ENCODE measurements at regions not wholly inside any gene's neighbourhood (a gene's known extent, or its start where the extent isn't known, plus 50 kb on each side); places are given as distances from the start of the nearest gene placed in this dataset.

DNA sequence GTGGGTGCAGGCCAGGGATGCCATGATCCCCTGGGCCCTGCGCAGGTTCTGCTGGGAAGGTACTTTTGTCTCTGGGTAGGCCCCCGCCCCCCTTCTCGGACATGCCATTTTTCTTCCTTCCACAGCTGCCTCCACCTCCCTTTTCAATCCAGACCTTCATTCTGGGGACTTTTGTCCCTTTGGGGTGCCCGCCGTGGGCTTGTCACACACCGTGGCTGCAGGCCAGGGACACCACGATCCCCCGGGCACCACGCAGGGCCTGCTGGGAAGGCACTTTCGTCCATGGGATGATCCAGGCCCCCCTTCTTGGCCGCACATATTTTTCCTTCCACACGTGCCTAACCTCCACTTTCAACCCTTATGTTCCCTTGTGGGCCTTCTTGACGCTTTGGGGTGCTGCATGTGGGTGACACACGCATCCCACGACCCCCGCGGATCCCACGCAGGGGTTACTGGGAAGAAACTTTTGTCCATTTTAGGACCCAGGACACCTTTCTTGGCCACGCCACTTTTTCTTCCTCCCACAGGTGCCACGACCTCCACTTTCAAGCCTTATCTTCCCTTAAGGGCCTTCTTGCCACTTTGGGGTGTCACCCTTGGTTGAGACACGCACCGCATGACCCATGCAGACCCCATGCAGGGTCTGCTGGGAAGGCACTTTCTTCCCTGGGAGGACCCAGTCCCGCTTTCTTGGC, 272.5 kb downstream of the ALG10 start:
- H2AFZ ChIP-seq (ENCODE audit: low read length): no peak overlapping the region
- H3K4me2 ChIP-seq (ENCODE audit: low read depth, low read length, poor library complexity, severe bottlenecking): no peak overlapping the region
- H3K36me3 ChIP-seq (ENCODE audit: insufficient read depth, low read length): no peaks in the 10 kb centered on the region
- no peaks in the 10 kb centered on the region for H4K20me1 ChIP-seq (ENCODE audit: insufficient read depth, low read length, poor library complexity, severe bottlenecking)
- no peaks in the 10 kb centered on the region for H3K4me1 ChIP-seq (ENCODE audit: insufficient read depth, low read length, poor library complexity, severe bottlenecking)
- H3K79me2 ChIP-seq (ENCODE audit: insufficient read depth, low read length): no peaks in the 10 kb centered on the region
- H3K4me3 ChIP-seq (ENCODE audit: low read length, poor library complexity, severe bottlenecking): no peak overlapping the region
- no peak overlapping the region for H3K9ac ChIP-seq (ENCODE audit: low read depth, low read length, poor library complexity, severe bottlenecking)
- TF ChIP-seq EZH2phosphoT487 (IDR thresholded peaks at IDR 0.05; ENCODE audit: borderline replicate concordance): no peak
- TF ChIP-seq CTCF (conservative IDR thresholded peaks at IDR 0.05; ENCODE audit: low read length): no peak
- H3F3A ChIP-seq (ENCODE audit: low read depth): no peaks in the 10 kb centered on the region
- H3K9me3 ChIP-seq (ENCODE audit: insufficient read depth, low read depth, low read length): peaks cover 17% of the 10 kb centered on the region; the same call in 1 of the 2 replicates
- no peaks in the 10 kb centered on the region for H3K27me3 ChIP-seq (ENCODE audit: insufficient read depth, low read length, poor library complexity, severe bottlenecking)
- no peaks in the 10 kb centered on the region for H3K9me2 ChIP-seq (replicated peaks; ENCODE audit: low read depth, low read length)

GRCh38 chr12:34295366-34296142, 273.3 kb downstream of the ALG10 start:
- Histone ChIP-seq H3F3A (ENCODE audit: low read depth) (no peaks in the 10 kb centered on the region), H3K9ac (ENCODE audit: low read depth, low read length, poor library complexity, severe bottlenecking) (no peak overlapping the region), H3K27me3 (ENCODE audit: insufficient read depth, low read length, poor library complexity, severe bottlenecking) (no peaks in the 10 kb centered on the region), H3K4me1 (ENCODE audit: insufficient read depth, low read length, poor library complexity, severe bottlenecking) (no peaks in the 10 kb centered on the region), H3K9me2 (replicated peaks; ENCODE audit: low read depth, low read length) (no peaks in the 10 kb centered on the region), H2AFZ (ENCODE audit: low read length) (no peak overlapping the region), H3K4me3 (ENCODE audit: low read length, poor library complexity, severe bottlenecking) (no peak overlapping the region), H3K4me2 (ENCODE audit: low read depth, low read length, poor library complexity, severe bottlenecking) (no peak overlapping the region), H3K36me3 (ENCODE audit: insufficient read depth, low read length) (no peaks in the 10 kb centered on the region), H3K79me2 (ENCODE audit: insufficient read depth, low read length) (no peaks in the 10 kb centered on the region), H4K20me1 (ENCODE audit: insufficient read depth, low read length, poor library complexity, severe bottlenecking) (no peaks in the 10 kb centered on the region), H3K9me3 (ENCODE audit: insufficient read depth, low read depth, low read length) (peaks cover 17% of the 10 kb centered on the region; the same call in 1 of the 2 replicates)
- TF ChIP-seq EZH2phosphoT487 (IDR thresholded peaks at IDR 0.05; ENCODE audit: borderline replicate concordance) (no peak), CTCF (conservative IDR thresholded peaks at IDR 0.05; ENCODE audit: low read length) (no peak)

GRCh38 chr12:34296143-34297041, 274.1 kb downstream of the ALG10 start:
- H2AFZ ChIP-seq (ENCODE audit: low read length): no peak overlapping the region
- H4K20me1 ChIP-seq (ENCODE audit: insufficient read depth, low read length, poor library complexity, severe bottlenecking): no peaks in the 10 kb centered on the region
- no peak for TF ChIP-seq EZH2phosphoT487 (IDR thresholded peaks at IDR 0.05; ENCODE audit: borderline replicate concordance)
- no peak for TF ChIP-seq CTCF (conservative IDR thresholded peaks at IDR 0.05; ENCODE audit: low read length)
- no peak overlapping the region for H3K4me2 ChIP-seq (ENCODE audit: low read depth, low read length, poor library complexity, severe bottlenecking)
- no peaks in the 10 kb centered on the region for H3K36me3 ChIP-seq (ENCODE audit: insufficient read depth, low read length)
- no peaks in the 10 kb centered on the region for H3K4me1 ChIP-seq (ENCODE audit: insufficient read depth, low read length, poor library complexity, severe bottlenecking)
- no peaks in the 10 kb centered on the region for H3K9me2 ChIP-seq (replicated peaks; ENCODE audit: low read depth, low read length)
- no peaks in the 10 kb centered on the region for H3K27me3 ChIP-seq (ENCODE audit: insufficient read depth, low read length, poor library complexity, severe bottlenecking)
- H3K9me3 ChIP-seq (ENCODE audit: insufficient read depth, low read depth, low read length): peaks cover 17% of the 10 kb centered on the region; the same call in 1 of the 2 replicates
- no peak overlapping the region for H3K9ac ChIP-seq (ENCODE audit: low read depth, low read length, poor library complexity, severe bottlenecking)
- no peaks in the 10 kb centered on the region for H3K79me2 ChIP-seq (ENCODE audit: insufficient read depth, low read length)
- H3K4me3 ChIP-seq (ENCODE audit: low read length, poor library complexity, severe bottlenecking): no peak overlapping the region
- no peaks in the 10 kb centered on the region for H3F3A ChIP-seq (ENCODE audit: low read depth)

Data from Loucy (cell line).